ENCODE measurements at regions not wholly inside any gene's neighbourhood (a gene's known extent, or its start where the extent isn't known, plus 50 kb on each side); places are given as distances from the start of the nearest gene placed in this dataset.

- TF ChIP-seq, protein P1, sequence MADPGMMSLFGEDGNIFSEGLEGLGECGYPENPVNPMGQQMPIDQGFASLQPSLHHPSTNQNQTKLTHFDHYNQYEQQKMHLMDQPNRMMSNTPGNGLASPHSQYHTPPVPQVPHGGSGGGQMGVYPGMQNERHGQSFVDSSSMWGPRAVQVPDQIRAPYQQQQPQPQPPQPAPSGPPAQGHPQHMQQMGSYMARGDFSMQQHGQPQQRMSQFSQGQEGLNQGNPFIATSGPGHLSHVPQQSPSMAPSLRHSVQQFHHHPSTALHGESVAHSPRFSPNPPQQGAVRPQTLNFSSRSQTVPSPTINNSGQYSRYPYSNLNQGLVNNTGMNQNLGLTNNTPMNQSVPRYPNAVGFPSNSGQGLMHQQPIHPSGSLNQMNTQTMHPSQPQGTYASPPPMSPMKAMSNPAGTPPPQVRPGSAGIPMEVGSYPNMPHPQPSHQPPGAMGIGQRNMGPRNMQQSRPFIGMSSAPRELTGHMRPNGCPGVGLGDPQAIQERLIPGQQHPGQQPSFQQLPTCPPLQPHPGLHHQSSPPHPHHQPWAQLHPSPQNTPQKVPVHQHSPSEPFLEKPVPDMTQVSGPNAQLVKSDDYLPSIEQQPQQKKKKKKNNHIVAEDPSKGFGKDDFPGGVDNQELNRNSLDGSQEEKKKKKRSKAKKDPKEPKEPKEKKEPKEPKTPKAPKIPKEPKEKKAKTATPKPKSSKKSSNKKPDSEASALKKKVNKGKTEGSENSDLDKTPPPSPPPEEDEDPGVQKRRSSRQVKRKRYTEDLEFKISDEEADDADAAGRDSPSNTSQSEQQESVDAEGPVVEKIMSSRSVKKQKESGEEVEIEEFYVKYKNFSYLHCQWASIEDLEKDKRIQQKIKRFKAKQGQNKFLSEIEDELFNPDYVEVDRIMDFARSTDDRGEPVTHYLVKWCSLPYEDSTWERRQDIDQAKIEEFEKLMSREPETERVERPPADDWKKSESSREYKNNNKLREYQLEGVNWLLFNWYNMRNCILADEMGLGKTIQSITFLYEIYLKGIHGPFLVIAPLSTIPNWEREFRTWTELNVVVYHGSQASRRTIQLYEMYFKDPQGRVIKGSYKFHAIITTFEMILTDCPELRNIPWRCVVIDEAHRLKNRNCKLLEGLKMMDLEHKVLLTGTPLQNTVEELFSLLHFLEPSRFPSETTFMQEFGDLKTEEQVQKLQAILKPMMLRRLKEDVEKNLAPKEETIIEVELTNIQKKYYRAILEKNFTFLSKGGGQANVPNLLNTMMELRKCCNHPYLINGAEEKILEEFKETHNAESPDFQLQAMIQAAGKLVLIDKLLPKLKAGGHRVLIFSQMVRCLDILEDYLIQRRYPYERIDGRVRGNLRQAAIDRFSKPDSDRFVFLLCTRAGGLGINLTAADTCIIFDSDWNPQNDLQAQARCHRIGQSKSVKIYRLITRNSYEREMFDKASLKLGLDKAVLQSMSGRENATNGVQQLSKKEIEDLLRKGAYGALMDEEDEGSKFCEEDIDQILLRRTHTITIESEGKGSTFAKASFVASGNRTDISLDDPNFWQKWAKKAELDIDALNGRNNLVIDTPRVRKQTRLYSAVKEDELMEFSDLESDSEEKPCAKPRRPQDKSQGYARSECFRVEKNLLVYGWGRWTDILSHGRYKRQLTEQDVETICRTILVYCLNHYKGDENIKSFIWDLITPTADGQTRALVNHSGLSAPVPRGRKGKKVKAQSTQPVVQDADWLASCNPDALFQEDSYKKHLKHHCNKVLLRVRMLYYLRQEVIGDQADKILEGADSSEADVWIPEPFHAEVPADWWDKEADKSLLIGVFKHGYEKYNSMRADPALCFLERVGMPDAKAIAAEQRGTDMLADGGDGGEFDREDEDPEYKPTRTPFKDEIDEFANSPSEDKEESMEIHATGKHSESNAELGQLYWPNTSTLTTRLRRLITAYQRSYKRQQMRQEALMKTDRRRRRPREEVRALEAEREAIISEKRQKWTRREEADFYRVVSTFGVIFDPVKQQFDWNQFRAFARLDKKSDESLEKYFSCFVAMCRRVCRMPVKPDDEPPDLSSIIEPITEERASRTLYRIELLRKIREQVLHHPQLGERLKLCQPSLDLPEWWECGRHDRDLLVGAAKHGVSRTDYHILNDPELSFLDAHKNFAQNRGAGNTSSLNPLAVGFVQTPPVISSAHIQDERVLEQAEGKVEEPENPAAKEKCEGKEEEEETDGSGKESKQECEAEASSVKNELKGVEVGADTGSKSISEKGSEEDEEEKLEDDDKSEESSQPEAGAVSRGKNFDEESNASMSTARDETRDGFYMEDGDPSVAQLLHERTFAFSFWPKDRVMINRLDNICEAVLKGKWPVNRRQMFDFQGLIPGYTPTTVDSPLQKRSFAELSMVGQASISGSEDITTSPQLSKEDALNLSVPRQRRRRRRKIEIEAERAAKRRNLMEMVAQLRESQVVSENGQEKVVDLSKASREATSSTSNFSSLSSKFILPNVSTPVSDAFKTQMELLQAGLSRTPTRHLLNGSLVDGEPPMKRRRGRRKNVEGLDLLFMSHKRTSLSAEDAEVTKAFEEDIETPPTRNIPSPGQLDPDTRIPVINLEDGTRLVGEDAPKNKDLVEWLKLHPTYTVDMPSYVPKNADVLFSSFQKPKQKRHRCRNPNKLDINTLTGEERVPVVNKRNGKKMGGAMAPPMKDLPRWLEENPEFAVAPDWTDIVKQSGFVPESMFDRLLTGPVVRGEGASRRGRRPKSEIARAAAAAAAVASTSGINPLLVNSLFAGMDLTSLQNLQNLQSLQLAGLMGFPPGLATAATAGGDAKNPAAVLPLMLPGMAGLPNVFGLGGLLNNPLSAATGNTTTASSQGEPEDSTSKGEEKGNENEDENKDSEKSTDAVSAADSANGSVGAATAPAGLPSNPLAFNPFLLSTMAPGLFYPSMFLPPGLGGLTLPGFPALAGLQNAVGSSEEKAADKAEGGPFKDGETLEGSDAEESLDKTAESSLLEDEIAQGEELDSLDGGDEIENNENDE (IDR thresholded peaks at IDR 0.05; ENCODE audit: insufficient replicate concordance, low read length): no peak
- TF ChIP-seq FOSL1 (IDR thresholded peaks at IDR 0.05; ENCODE audit: insufficient read depth, low read depth, low read length) (no peak), E2F6 (IDR thresholded peaks at IDR 0.05) (no peak), KDM1A (IDR thresholded peaks at IDR 0.05; ENCODE audit: borderline replicate concordance, low read length) (no peak), SIX5 (IDR thresholded peaks at IDR 0.05; ENCODE audit: low read depth, low read length) (no peak), CBX8 (IDR thresholded peaks at IDR 0.05; ENCODE audit: borderline replicate concordance, low read depth, low read length) (no peak)
Measured at GRCh38 chr2:58918141-58918540, 677.0 kb upstream of the FANCL start (continued).
